HG03175 (cell line): ENCODE measurements at regions not wholly inside any gene's neighbourhood (a gene's known extent, or its start where the extent isn't known, plus 50 kb on each side); places are given as distances from the start of the nearest gene placed in this dataset.
"Not testable (repeated sequence)": the region's sequence is repeated elsewhere in the genome, so short reads cannot be mapped to it uniquely, and the experiment has no call there.

Experiments used
- ATAC-seq: cut with Tn5 transposase; IDR thresholded peaks from one replicate; pipeline ENCODE4 v1.9.1; 2021; ENCODE audit warnings: mild to moderate bottlenecking, moderate library complexity; ENCODE audit not compliant: unreplicated experiment

DNA sequence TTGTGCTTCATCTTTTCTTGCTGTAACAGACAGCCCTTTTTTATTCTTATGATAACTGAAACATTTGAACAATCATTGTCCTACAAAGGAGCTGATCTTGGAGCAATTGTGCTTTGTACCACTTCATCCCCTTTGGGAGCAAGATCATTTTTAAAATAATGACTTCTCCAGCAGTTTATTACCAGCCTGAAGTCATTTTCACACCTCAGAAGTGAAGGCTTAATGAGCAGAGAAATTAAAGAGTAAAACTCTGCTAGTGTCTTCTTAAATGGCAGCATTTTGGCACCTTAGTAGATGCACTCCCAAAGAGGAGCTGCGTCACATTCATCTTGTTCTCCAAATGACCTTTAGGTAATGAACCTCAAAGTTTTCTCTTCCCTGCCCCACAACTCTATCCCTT is 439.6 kb upstream of the CAMK1G start:
- no peak for ATAC-seq

DNA sequence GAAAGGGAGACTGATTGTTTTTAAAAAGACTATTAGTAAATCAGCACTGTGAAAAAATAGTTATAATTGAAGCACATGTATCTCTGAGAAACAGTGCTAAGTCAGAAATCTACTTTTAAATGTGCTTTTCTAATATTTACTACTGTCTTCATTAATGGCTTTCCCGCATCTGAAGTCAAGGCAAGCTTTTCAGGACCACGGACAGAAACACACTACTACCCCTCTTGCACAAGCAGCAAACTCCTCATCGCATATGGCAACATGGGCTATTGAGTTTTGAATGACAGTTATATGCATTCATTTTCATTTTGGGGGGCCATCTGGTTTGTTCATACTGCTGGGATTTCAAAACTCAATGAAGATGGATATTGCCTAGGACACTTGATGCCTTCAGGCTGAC is 433.4 kb upstream of the CAMK1G start:
- no peak for ATAC-seq

DNA sequence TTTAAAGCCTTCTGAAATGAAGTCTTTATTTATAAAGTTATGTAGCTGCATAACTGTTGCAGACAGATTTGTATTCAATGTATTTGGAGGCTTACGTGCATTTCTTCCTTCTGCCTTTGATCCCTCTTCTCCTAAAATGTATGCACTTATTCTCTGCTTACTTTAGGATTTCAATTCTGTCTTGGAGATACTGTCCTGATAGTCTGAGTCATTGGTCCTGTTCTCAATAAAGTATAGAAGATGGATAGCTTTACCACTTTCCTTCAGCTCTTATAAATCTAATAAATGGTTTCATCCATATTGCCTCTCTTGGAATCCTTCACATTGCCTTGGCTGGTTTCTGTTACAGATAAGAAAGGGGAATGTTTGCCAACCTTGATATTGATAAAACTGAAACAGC is 430.1 kb upstream of the CAMK1G start:
- ATAC-seq, result no peak

DNA sequence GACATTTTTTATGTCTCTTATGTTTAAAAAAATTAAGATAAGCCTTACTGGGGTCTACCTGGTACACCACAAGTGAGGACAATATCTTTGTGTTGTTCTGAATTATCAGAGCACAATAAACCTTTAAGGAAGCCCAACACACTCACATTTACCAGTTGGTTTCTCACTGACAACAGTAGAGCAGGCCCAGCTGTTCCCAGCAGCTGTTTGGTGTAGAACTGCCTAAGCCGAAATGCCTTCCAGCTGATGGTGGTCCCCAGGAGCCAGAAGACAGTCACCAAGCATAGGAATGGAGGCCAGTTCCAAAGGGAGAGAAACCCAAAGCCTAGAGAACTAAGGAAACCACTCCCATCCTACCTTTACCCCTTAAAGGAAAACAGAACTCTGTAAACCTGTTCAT is 428.6 kb upstream of the CAMK1G start:
- ATAC-seq, result no peak

DNA sequence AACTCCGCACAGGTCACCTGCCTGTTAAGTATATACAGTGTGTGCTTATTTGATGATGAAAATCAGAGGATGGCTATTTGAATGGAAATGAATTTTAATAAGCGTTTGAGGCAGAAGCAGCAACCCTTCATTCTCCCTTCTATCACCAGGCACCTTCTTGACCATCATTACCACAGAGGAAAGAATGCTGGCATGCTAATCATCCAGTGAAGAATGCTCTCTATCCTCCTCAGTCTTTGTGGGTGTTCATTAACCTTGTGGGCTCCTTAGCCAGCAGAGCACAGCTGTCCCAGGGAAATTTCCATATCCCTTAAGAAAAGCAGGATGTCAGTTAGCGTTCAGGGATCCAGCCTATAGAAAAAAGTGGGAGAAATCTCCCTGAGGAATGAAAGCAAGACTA is 428.0 kb upstream of the CAMK1G start:
- ATAC-seq, result no peak

DNA sequence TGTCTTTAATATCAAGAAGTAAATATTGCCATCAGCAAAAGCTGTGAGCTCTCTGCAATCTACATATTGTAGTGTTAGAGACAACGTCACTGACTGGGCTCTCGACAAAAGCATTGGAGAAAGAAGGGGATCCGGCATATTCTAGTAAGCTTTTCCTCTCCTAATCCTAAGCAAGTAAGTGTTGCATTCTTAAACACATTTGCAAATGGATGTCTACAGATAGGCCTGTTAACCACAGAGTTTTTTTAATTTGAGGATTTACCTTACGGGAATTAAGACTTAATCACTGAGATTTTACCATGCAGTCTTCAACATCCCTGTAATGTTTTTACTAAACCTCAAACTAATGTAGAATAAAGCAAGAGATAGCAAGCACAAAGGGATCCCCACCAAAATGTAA is 426.5 kb upstream of the CAMK1G start:
- no peak for ATAC-seq

DNA sequence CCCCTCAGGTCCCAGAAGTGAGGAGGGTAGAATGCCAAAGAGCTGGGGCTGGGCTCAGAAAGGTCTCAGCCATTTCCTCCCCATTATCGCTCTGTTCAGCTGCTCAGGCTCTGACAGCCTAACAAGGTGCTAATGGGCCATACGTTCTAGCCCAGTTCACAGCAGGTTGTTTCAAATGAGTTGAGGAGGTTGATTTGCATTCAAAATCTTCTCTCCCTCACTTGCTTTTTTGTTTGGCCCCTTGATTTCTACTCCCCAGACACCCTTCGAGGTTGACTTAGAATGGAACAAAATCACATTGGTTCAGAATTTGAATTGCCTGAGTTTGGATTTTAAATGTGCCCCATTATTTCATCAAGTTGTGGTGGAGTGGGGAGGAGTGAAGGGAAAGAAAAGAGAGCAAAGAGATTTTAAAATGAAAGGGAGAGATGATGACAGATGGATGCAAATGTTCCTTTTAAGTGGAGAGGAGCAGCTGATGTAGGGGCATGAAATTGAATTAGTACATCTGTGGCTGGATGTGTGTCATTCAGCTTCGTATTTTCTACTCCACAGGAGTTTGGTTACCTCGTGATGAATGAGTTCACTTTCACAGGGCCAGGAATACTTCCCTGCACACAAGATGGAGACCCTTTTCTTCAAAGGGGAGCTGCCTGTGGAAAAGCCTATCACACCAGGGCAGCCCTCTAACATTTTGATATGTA is 425.8 kb upstream of the CAMK1G start:
- ATAC-seq, result no peak

DNA sequence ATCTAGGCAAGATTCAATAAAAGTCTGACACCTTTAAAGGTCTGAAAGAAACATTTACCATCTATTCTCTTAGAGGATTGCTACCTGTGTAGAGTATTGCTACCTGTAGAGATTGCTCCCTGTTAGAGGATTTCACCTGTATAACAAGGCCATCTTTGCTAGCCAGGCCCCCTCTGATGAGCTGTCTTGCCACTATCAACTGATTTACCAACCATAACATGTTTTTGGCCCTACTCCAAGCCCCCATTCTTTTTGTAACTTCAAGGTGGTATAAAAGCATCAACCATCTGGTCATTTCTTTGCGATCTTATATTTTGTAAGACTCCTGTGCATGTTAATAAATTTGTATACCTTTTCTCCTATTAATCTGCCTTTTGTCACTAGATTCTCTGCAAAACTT is 424.7 kb upstream of the CAMK1G start:
- no peak for ATAC-seq

DNA sequence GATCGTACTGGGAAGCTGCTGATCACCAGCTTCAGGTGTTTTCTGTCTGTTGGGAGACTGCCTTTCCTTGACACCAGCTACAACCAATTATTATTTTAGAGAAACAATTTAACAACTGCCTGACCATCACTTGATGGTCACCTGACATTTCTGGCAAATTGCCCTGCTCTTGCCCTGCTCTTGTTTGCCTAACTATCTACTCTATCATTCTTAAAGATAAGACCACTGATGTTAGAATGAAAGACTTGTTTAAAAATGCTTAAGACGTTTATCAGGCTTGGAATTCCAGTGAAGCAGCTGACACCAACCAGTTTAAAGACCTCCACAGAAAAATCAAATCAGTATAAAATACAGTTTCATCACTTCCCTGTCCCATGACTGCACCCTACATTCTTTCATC is 423.3 kb upstream of the CAMK1G start:
- ATAC-seq, result no peak

DNA sequence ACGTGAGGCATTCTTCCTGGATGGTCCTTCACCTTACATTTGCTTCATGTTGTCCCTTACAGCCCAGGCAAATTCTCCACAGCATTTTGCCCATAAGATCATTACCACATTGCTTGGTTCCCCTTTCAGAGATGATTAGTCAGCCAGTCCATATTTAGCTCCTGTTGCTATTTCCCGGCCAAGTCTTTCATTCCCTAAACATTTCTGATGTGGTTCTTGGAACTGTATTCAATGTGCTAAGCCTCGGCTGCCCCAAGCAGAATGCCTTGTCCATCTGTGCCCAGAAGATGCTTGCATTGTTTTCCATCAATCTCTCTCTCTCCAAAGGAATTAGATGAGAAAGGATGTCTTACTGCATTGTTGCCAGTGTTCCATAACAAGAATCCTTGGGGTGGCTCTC is 420.9 kb upstream of the CAMK1G start:
- no peak for ATAC-seq

DNA sequence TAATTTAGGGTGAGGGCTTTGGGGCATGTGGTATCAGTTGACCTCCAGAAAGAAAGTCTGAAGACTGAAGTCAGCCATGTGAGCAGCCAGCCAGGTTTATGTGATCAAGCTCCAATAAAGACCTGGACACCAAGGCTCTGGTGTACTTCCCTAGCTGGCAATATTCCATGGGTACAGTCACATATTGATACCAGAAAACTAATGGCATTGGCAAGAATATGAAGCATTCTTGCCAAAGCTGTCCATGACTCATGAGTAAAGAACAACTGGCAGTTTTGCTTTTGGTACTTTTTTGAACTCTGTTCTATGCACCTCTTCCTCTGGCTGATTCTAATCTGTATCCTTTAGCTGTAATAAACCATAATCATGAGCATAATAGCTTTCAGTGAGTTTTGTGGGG is 415.3 kb upstream of the CAMK1G start:
- no peak for ATAC-seq

DNA sequence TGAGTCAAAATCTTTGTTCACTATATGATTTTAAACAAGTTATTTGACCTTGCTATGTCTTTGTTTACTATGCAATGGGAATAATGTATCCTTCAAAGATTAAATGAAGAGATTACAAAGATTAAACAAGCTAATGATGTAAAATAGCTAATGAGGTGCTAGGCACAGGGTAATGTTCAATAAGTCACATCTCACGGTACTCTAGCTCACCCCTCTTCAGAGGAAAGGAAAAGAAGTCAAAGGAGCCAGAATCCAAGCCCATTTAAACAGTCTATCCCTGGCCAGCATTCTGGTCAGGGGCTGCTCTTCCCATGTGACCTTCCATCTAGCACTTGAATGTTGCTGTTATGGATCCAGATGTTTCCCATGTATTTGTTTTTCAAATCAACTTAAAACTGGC is 412.4 kb upstream of the CAMK1G start:
- ATAC-seq, result no peak

DNA sequence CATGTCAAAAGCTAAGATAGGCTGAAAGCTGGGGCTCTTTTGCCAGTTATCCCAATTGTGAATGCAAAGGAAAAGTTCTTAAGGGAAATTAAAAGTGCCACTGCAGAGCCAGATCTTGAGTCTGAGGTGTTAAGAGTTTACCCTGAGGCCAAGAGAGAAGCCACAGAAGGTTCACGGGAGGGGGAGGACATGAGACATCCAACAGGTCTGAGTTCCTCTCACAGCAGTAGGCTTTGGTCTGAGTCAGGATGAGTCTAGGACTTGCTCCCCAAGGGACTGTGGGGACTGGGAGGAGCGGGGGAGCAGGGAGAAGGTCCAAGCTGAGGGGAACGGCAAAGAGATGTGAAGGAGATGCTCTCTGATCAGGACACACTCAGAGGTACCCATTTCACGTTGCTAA is 411.2 kb upstream of the CAMK1G start:
- no peak for ATAC-seq

DNA sequence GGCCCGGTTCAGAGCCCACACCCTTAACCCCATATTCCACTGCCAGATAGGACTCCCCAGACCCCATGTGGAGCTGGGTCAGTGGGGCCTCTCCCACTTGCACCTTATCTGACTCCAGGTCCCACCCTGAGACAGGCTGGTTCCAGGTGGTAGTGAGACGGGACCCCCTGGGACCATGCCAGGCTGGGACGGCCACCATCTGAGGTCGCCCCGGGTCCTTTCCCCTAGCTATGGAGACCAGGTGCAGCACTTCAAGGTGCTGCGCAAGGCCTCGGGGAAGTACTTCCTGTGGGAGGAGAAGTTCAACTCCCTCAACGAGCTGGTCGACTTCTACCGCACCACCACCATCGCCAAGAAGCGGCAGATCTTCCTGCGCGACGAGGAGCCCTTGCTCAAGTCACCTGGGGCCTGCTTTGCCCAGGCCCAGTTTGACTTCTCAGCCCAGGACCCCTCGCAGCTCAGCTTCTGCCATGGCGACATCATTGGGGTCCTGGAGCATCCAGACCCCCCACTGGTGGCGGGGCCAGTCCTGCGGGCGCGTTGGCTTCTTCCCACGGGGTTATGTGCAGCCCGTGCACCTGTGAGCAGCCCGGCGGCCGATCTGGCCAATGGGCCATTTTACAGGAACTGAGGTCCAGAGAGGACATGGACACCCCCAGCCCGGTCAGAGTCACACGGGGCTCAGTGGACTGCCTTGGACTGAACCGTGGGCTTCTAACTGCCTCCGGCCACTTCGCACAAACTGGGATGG is 410.5 kb upstream of the CAMK1G start:
- ATAC-seq, result not testable (repeated sequence)

DNA sequence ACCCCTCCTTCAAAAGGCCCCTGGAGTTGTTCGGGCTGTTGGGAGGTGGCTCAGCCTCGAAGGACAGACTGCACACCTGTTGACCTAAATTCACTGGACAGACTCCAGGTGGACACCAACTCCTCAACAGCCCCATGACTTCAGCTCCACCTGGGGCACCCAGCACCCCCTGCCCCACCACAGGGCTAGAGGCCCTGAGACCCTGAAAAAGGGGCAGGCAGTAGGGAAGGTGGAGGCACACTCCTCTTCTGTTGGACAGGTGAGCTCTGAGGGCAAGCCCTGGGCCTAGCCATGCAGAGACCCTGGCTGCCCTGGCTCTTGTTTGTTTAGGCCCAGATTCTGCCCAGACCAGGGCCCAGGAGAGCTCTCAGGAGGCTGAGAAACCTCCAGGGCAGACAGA is 409.7 kb upstream of the CAMK1G start:
- ATAC-seq, result not testable (repeated sequence)

DNA sequence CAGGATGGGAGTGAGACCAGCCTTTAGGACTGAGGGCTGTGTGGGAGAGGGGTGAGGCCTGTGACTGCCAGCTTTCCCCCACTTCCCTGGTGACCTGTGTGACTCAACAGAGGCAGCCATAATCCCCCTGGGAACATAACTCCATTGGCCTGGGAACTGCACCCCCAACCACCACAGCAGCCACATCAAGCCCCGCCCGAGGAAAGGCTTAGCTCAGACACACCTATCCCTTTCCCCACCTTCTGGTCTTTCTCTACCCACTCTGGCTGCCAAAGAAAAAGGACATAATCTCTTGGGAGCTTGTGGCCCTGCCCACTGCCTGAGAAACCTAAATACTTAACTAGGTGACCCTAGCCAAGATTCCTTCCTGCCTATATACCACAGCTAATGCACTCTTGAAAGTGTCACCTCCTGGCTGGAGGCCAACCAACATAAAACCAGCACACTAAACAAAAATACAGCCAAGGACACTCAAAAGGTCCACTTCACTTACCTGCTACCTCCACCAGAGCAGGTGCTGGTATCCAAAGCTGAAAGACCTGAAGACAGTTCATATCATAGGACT is 406.6 kb upstream of the CAMK1G start:
- ATAC-seq, result no peak

DNA sequence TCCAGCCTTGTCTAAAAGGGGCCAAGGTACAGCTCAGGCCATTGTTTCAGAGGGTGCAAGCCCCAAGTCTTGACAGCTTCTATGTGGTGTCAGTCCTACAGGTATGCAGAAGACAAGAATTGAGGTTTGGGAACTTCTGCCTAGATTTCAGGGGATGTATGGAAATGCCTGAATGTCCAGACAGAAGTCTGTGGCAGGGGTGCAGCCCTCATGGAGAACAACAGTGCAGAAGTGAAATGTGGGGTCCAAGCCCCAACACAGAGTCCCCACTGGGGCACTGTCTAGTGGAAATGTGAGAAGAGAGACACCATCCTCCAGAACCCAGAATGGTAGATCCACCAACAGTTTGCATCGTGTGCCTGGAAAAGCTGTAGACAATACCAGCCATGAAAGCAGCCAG is 400.3 kb upstream of the CAMK1G start:
- no peak for ATAC-seq

DNA sequence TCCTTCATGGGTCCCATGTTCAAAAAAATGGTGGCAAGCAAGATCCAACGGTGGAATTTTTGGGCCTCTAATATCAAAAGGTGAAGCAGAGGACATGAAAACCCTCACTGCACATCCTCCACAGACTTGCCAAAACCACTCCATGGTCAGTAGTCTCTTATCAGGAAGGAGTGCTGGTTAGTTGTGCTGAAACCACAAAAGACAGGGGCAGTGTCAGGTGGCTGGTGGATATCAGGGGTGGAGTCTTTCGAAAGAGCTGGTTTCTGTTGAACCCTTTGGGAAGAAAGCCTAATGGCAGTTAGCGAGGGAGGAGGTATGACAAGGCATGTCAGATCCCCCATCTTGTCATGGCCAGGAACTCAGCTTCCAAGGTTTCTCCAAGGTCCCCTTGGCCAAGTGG is 395.9 kb upstream of the CAMK1G start:
- no peak for ATAC-seq

DNA sequence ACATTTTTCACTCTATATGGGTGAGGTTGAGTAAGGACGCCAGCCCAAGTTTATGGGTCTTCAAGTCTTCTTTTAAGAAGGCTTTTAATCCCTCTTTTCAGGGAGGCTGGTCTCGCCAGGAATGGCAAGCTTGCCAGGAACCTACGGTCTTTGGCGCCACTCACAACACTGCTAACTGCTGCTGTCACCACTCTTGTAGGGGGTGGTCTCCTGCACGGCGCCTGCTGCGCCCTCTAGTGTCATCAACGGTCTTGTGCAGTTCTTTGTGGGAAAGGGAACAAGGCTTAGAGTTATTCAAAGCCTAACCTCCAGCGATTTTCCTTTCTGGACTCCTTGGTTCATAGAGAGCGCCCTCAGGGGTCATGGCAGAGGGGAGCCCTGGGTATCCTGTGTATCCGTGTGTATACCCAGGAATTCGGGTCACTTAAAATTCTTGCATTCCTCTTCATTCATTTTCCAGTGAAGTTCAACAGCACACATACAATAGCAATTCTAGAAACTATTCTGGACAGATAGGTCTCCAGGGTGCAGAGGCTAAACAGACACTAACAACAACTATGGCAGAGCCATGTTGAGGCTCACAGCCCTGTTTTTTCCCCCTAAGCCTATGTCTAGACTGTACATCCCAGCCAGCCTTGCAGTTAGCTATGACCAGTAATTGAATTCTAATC is 392.8 kb upstream of the CAMK1G start:
- peak; percentile 87 for ATAC-seq

DNA sequence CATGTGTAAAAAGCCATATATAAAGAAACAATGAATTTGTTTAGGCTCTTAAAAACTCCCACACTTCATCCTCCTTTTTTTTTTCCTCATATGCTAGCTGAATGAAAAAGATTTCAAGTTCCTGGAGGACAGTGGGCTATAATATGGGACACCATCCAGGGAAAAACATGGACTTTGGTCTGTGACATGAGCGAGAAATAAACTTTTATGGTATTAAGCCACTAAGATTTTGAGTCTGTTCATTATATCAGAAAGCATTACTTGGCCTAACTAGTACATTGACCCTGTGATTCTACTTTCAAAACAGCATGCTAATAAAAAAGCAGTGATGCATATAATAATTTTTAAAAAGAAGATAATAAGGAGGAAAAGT is 392.3 kb upstream of the CAMK1G start:
- no peak for ATAC-seq

DNA sequence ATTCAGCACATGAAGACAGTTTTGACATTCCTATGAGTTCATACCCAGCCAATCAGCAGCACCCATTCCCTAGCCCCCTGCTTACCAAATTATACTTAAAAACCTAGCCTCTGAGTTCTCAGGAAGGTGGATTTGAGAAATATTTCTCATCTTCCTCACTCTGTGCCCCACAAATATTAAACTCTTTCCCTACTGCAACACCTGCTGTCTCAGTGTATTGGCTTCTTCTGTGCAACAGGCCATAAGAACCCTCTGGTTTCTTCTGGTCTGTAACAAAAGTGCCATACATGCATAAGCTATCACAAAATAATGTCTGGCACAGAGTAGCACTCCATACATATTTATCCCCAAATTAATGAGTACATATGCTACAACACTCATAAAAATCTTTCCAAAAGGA is 387.4 kb upstream of the CAMK1G start:
- no peak for ATAC-seq
